GM19238 (cell line): ENCODE measurements at regions not wholly inside any gene's neighbourhood (a gene's known extent, or its start where the extent isn't known, plus 50 kb on each side); places are given as distances from the start of the nearest gene placed in this dataset.

ENCODE experiments used
- DNase-seq: peaks from one replicate; pipeline ENCODE4 v3.0.0; 2011; ENCODE audit warnings: low spot score; ENCODE audit not compliant: insufficient read length

DNA sequence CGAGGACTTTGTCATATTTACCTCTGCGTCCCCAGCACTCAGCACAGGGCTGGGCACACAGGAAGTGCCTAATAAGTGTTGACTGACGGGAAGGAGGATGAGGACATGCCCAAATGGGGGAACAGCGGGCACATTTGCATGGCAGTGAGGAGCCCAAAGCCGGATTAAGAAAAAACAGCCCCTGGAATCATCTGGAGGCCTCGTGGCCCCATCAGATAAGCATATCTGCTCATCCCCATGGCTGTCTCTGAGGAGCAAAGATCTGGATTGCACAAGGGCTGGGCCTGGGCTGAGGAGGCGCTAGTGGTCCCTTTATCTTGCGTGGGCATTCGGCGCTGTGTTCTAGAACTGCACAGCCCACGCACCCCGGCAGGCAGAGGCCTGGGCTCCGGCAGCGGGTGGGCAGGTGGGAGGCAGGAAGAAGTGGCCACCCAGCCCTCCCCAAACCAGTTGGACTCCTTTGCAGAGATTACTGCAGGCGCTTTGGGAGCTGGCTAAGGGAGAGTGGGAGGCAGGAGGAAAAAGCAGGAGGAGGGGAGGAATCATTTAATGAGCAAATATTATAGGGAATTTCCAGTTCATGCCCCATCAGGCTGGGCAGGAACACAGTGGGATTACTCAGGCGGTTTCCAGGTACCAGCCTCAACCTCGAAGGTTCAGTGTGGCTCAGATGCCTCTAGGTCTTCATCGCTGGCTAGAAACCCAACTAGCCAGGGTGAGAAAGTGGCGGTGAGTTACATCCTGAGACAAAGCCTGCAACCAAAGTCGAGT, 108.1 kb downstream of the CEBPB start:
- no peak for DNase-seq

DNA sequence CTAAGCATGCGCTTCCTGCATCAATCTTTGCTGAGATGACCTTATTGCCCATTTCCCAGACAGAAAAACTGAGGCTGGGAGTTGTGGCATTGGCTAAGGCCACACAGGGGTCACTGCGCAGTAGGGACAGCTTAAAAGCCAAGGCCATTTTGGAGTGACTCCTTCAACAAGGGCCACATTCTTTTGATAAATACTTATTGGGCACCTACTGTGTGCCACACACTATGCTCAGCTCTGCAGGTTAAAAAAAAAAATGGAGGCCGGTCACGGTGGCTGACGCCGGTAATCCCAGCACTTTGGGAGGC, 108.6 kb downstream of the CEBPB start:
- no peak for DNase-seq

DNA sequence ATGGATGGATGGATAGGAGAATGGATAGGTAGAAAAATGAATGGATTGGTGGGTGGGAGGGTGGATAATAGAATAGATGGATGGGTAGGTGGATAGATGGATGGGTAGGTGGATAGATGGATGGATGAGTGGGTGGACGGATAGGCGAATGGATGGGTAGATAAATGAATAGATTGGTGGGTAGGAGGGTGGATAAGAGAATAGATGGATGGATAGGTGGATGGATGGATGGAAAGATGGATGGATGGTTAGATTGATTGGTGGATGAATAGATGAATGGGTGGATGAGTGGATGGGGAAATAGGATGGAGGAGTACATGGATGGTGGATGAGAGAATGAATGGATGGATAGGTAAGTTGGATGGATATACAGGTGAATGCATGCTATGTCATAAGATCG, 110.5 kb downstream of the CEBPB start:
- no peak for DNase-seq

DNA sequence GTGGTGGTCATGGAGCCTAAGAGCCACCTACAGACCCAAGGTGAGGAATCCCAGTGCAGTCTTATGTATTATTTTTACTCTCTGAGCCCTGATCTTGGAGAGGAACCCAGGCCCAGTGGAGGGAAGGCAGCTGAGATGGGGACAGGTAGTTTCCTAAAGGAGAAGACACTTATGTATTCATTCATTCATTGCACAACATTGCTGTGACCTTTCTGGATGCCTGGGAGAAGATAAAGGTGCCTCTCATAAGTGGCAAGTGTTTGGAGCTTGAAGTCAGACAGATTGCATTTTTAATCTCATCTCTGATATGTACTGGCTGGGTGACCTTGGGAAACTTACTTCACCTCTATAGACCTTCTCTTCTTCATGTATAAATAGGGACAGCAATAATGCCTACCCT, 111.1 kb downstream of the CEBPB start:
- no peak for DNase-seq

DNA sequence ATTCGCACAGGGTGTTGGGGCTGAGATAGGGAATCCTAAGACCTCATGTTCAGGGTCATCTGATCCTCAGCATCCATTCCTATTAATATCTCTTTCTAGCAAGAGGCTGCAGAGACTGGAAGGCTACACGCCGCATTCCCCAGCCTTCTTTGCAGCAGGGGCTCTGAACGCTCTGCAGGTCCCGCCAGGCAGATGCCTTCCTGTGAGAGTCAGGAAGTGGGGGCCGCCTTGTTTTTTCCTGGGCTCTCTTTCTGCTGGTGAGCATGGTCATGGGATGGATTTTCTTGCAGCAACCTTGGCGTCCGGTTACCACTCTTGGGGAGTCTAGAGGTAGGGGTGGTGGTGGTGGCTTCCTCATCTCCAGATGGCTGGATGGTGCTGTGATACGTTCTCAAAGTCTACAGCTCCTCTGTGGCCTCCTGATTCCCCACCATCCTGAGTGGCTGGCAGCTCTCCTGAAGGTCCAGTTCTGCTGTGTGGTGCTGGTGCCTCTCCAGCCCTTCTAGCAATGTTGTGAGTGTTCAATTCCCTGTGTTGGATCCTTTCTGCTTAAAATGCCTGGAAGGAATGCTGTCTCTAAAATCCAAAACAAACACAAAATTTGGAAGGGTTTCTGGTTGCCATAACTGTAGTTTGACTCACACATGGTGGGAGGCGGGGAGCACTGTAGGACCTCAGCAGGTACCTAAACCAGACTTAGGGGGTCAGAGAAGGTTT, 111.9 kb downstream of the CEBPB start:
- DNase-seq, result no peak

DNA sequence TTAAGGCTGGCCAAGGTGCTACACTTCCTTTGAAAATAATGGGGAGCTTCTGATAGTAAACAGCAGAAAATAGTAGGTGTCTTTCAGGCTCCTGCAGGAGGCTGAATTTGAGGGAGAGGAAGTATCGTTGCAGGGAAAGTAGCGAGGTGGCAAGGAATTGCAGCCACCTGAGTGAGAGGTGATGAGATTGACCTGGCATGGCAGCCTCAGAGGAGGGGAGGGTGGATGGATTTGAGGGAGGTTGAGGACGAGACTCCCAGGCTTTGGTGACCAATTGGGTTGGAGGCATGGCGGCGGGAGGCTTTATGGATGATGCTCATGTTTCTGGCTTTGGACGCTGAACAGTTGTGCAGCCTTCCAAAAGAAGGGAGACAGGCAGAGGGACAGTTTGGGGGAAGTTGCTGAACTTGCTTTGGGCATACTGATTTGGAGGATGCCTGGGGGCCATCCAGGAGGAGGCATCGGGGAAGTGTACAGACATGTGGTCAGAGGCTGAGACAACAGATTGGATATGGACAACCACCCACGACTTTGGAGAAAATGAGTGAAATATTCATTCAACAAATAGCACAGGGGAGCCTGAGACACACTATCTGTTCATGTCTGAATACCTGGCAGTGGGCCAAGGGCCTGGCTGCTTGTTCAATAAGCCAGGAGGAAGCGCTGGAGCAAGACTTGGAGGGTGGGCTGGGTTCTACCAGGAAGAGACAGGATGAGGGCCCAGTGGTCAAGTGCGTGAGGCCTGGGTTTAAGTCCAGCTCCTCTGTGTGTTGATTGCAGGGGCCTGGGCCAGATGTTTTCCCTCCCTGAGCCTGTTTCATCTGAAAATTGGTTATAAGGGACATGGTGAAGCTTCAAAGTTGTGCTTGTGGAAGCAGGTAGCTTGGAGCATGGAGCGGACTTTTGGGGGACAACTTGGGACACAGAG, 113.2 kb downstream of the CEBPB start:
- no peak for DNase-seq

DNA sequence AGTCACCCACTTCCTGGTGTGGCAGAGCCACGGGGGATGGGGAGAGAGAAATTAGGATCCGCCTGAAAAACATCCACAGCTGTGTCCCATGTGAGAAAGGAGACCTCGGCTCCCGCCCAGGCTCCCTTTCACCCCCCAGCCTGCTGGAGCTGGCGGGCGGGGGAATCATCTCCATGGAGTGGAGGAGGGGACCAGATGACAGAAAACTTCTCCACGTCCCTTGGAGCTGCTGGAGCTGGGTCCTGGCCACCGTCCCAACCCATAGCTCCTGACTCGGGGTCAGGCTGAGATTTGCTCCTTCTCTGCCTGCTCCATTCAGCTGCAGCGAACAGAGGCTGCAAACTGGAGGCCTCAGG, 113.8 kb downstream of the CEBPB start:
- DNase-seq, result no peak

DNA sequence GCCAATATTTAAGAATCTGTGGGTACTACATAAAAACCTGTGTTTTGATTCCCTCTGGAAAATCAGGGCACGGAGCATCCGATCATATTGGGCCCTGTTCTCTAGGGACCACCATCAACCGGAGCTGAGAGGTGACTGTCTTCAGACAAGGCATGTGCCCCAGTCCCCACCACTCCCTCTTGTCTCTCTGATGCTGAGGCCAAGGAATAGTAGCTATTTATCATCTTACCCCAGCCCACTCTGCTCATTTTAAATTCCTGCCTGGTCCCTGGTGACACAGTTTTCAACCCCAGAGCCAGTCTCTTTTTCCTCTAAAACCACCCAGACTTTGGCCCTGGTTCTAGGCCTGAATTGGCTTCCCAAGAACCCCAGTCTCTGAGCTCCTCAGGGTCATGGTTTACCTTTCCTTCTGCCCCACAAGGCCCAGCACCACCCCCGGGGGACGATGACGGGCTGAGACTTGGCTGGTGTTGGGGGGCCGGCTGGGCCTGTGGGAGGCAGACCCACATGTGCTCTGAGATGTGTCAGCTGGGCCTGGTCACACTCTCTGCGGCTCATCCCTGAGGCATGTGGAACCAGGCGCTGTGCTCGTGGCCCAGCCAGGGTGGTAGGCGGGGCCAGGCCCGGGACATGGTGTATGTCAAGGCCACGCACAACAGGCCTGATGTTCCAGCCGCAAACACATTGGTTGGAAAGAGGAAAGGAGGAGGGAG, 114.4 kb downstream of the CEBPB start:
- DNase-seq, result no peak

DNA sequence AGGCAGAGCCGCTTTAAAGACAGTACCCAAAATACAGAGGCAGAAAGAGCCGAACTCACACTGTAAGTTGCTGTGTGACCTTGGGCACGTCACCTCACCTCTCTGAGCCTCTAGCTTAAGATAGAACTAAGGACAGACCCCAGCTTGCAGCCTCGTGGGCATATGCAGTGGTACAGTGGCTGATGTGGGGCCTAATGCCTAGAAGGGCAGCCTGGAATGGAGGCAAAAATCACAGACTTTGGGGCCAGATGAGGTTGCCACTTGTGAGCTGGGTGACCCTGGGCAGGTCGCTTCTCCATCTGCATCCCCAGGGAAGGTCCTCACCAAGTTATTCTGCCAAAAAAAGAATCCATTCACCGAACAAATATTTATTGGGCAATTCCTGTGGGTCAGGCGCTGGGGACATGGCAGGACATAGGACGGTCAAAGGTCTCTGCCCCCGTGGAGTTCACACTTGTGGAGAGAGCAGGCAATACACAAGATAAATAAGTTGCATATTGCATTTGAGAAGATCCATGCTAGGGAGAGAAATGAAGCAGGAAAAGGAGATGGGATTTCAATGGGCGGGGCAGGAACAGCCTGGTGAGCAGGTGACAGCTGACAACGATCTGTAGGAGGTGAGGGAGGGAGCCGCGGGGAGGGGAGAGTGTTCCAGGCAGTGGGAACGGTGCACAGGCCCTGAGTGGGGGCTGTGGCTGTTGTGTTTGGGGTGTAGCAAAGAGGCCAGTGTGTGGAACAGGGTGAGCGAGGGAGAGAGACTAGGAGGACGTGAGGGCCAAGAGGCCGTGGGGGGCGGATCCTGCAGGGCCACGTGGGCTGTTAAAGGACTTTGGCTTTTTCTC, 115.2 kb downstream of the CEBPB start:
- no peak for DNase-seq

DNA sequence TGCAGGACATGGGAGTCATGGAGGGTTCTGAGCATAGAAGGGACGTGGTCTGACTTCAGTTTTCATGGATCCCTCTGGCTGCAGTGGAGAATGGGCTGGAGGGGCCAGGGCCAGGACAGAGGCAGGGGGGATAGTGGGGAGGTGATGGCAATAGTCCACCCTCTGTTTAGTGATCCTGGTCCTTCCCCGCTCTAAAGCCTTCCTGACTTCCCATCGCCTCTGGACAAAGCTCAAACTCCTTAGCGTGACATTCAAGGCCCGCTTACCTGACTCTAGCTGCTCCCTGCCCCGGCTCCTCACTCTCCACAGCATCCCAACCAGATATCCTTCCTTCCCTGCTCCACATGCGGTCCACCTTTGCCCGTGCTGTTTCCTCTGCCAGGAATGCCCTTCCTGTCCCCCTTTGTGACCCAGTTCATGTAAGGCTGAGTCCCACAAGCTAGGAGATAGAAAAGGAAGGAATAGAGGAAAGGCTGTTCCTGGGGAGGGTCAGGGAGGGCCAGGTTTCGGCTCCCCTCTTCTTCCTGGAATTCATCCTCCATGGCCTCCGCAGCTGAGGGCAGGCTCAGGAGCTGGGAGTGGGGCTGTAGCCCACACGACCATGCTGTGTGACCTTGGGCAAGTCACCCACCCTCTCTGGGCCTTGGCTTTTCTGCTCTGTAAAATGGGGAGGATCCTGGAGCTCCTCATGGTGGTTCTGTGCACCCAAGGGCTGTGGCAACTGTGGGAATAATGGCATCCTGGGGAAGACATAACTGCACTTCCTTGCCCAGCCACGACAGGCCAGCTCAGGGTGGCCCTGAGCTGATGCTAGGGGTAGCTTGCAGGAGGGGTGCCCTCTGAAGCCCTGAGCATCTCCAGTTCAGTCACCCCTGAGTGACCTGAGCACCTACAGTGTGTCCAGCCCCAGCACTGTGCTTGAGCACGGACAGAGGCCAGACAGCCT, 116.1 kb downstream of the CEBPB start:
- no peak for DNase-seq

DNA sequence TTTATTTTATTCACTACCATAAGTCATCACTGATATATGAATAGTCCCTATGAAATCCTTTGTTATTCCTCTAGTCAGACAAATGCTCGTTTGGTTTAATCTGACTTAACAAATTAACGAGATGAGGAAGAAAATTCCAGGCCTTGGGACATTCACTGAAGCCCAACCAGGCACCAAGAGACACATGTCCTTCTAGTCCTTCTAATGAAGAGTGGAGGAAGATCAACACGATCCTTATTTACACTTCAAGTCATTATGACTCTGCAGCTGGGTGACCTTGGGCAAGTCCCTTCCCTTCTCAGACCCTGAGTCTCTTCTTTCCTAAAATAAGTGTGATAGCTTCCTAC, 117.5 kb downstream of the CEBPB start:
- DNase-seq, result no peak

DNA sequence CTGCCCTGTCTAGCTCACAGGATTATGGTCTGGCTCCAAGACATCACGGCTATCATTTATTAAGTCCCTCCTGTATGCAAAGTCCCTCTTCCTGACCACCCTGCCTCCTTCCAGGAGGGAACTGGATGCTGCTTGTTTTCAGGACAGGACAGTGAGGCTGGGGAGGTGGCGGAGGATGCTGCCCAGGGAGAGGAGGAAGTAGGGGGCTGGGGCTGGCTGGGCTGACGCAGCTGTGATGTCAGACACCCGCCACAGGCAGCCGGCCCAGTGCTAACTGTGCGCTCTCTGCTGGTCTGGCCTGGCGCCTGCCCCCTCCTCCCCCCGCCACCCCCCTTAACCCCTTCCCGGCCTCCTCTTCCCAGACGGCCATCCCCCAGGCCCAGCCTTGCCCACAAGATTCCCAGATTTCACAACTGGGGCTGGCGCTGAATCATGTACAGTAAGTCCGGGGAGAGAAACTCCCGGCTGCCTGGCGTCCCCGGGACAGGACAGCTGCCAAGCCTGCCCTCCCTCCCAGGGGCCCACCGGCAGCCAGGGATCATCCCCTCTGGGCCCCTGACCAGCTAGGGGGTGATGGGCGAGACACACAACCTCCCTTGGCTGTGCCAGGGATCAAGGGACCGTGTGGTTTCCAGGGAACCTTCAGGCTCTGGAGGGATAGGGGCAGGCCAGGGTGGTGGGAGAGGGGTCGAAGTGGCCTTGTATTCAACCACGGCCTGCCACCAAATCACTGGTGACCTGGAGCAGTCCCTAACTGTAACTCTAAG, 118.1 kb downstream of the CEBPB start:
- DNase-seq, result no peak

DNA sequence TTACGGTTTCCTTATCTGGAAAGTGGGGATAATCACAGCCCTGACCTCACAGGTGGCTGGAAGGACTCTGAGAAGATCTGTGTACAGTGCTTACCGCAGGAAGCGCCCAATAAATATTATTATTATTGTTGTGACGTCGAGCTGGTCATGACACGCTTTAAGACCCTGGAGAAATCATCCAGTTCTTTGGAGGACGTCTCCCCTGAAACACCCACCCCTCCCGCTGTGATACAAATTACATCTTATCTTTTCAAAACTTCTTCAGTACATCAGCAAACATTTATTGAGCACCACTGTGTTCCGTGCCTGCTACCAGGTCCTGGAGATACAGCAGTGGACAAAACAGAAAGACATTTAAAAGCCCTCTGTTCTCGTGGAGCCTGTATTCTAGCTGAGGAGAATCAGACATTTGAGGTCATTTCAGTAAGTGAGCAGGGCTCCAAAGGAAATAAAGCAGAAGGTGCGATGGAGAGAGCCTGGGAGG, 118.7 kb downstream of the CEBPB start:
- DNase-seq, result no peak

DNA sequence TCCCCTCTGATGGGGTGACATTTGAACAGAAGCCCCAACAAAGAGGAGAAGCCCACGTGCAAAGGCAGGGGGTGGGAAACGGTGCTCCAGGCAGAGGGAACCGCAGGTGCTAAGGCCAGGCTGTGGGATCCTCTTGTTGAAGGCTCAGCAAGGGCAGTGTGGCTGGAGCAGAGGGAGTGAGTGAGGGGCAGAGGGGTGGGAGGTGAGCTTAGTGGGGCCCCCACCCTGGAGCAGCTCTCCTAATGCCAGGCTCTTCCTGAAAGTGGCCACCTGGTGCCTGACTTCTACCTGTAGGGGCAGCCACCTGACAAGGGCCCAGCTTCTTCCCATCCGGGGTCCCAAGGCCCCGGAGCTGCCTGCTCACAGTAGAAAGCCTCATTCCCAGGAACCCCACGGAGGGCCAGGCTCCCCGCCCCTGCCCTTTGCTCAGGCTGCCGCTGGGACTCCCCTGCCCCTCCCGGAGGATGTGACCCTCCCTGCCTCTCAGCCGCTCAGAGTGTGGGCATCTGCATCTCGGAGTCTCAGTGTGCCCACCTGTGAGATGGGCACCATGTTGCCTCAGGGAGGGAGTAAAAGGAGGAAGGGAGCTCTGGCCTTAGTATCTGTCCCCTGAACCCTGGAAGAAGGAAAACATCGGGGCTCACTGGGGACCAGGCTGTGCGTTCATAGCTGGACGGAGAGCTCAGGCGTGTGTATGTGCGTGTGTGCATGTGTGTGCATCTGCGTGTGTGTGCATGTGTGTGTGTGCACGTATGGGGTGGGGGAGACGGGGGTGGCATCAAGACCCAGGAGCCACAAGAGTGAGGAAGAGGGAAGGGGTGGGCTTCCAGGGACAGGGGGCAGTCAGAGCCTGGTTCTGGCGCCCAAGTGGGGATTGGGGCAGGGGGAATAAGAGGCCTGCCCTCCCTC, 119.4 kb downstream of the CEBPB start:
- DNase-seq, result no peak

DNA sequence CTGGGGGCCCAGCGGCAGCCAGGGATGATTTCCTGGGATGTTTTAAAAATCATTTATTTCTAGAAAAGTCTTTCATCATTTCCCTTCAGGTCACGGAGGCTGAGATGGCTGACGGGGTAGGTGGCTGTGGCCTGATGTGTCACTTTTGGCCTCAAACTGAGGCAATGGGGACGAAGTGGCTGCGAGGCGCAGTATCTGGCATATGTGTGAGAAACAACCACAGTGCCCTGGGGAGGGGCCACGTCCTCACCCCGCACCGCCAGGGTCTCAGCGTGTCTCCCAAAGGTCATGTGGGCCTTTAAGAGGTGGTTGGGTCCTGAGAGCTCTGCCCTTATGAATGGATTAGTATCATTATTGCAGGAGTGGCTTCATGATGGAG, 120.0 kb downstream of the CEBPB start:
- no peak for DNase-seq

DNA sequence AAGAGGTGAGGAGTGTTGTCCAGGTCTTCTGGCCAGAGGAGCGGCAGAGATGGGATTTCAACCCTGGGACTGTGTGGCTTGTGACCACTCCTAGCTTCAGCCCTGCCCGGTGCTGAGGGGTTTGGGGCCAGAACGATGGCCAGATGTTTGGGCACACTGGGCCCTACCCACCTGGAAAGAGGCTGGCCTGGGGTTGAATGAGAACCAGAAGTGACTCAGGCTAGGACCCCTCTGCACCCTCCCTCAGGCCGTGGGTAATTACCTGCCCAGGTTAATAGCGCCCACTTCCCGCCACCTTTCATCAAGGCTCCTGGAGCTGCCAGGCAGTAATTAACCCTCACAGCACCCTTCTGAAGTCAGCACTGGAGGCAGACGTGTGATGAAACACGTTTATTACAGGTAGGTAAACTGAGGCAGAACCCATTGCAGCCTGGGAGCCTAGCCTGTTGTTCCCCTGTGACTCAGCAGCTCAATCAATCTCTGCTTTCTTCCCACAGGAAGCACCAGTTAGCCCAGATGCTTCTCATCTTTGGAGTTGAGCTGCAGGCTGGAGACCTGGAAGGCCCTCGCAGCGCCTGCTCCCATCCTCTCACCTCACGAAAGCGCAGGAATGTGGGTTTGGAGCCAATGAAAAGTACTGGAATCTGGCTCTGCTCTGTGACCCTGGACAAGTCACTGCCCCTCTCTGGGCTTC, 120.8 kb downstream of the CEBPB start:
- no peak for DNase-seq

DNA sequence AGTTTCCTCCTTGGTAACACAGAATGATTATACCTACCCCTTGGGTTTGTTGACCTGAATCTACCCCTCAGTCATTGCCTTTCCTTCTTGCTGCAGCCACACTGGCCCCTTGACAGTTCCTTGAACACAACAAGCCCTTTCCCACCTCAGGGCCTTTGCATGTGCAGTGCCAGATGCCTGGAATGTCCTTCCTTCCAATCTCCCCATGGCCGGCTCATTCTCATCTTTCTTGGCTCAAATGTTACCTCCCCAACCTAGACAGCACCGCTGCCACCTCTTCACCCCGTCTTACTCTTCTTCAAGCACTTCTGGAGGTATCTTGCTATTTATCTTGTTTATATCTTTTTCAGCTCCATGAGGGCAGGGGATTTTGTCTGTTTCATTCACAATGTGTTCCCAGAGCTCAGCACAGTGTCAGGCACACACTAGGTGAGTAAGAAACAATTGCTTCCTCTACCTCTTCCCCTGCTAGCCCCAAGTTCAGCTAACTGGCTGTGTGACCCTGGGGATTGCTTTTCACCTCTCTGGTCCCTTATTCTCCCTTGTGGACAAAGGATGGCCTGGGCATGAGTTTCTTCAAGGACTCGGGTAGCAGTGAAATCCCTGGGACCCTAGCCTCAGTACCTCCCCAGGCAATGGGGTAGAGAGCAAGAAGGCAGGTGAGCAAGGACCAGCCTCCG, 121.5 kb downstream of the CEBPB start:
- no peak for DNase-seq
